HEK293 (cell line): ENCODE measurements at regions not wholly inside any gene's neighbourhood (a gene's known extent, or its start where the extent isn't known, plus 50 kb on each side); places are given as distances from the start of the nearest gene placed in this dataset.

ENCODE experiments used
- CTCF ChIP-seq: fragments of 450-650 bp; formaldehyde crosslinking; IDR thresholded peaks from 2 replicates; pipeline ENCODE4 v1.5.1; 2016; ENCODE audit warnings: missing biosample characterization, missing genetic modification characterization
- PBX3 ChIP-seq: sonication (generic); formaldehyde crosslinking; IDR thresholded peaks from 2 replicates; pipeline ENCODE4 v1.8.1; 2022; ENCODE audit warnings: mild to moderate bottlenecking, moderate library complexity, missing genetic modification reagents
- ZBTB1 ChIP-seq: fragments of 450-650 bp; formaldehyde crosslinking; IDR thresholded peaks from 2 replicates; pipeline ENCODE4 v1.5.1; 2016; ENCODE audit warnings: missing biosample characterization, missing genetic modification characterization
- ZNF175 ChIP-seq: fragments of 450-650 bp; formaldehyde crosslinking; IDR thresholded peaks from 2 replicates; pipeline ENCODE4 v1.5.1; 2016; ENCODE audit warnings: missing biosample characterization, missing genetic modification characterization
- ZNF24 ChIP-seq: fragments of 450-650 bp; formaldehyde crosslinking; IDR thresholded peaks from 2 replicates; pipeline ENCODE4 v1.5.1; 2016; ENCODE audit warnings: missing biosample characterization, missing genetic modification characterization
- ZNF274 ChIP-seq, 2 experiments: fragments of 200-500 bp in 1 of 2; fragments of 450-650 bp in 1 of 2; sonication (Bioruptor generic) in 1 of 2; formaldehyde crosslinking in 1 of 2; IDR thresholded peaks; 2 replicates each; pipeline versions ENCODE4 v1.5.1 to v1.6.1; 2014 to 2016; ENCODE audit warnings: borderline replicate concordance in 1 of 2, inconsistent platforms in 1 of 2, low read length in 1 of 2, missing biosample characterization in 1 of 2, missing genetic modification characterization in 1 of 2
- ZNF335 ChIP-seq: fragments of 450-650 bp; formaldehyde crosslinking; conservative IDR thresholded peaks from 2 replicates; pipeline ENCODE4 v1.5.1; 2016; ENCODE audit warnings: missing biosample characterization, missing genetic modification characterization
- ZNF544 ChIP-seq: fragments of 450-650 bp; formaldehyde crosslinking; IDR thresholded peaks from 2 replicates; pipeline ENCODE4 v1.5.0; 2017; ENCODE audit warnings: missing biosample characterization, missing genetic modification characterization
- ZNF768 ChIP-seq: fragments of 450-650 bp; formaldehyde crosslinking; IDR thresholded peaks from 2 replicates; pipeline ENCODE4 v1.5.1; 2018; ENCODE audit warnings: missing biosample characterization, mild to moderate bottlenecking, missing genetic modification characterization

GRCh38 chr4:162510937-162511336 is 347.1 kb upstream of the FSTL5 start:
- no peak for TF ChIP-seq PBX3 (CRISPR knock-in tag)
- no peak for TF ChIP-seq ZNF175 (tag by site-specific recombination)
- no peak for TF ChIP-seq ZNF24 (tag by site-specific recombination)
- TF ChIP-seq ZBTB1 (tag by site-specific recombination), result no peak
- no peak for TF ChIP-seq CTCF (tag by site-specific recombination)
- TF ChIP-seq ZNF335, result no peak
- TF ChIP-seq ZNF274 (IDR thresholded peaks at IDR 0.05; ENCODE audit: low read length), result no peak
- TF ChIP-seq ZNF274 (tag by site-specific recombination; IDR thresholded peaks at IDR 0.05; ENCODE audit: borderline replicate concordance), result no peak
- no peak for TF ChIP-seq ZNF544 (tag by site-specific recombination)
- TF ChIP-seq ZNF768 (tag by site-specific recombination), result no peak
